ENCODE measurements at regions not wholly inside any gene's neighbourhood (a gene's known extent, or its start where the extent isn't known, plus 50 kb on each side); places are given as distances from the start of the nearest gene placed in this dataset.

DNA sequence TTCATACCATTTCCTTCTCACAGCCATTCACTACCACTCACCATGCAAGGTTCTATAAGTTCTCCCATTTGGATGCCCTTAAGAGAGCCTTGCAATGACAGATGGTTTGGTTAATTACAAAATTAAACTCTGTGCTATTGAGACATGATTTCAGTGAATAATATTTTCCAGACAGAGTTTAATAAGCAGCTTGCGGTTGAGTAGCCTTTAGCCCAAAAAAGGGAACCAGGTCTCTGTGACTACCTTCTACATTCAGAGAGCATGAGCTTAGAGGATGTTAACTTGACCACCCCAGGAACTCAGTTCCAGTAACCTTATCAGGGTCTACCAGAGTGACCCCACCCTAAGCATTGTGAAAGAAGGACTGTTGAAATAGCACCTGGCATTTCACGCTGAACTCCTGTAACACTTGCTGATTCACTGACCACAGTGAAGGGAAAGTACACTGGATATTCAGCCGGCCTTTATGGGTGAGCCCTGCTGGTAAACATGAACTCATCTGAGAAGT is 1173.1 kb upstream of the ZEB2 start:
- TF ChIP-seq, protein P1, sequence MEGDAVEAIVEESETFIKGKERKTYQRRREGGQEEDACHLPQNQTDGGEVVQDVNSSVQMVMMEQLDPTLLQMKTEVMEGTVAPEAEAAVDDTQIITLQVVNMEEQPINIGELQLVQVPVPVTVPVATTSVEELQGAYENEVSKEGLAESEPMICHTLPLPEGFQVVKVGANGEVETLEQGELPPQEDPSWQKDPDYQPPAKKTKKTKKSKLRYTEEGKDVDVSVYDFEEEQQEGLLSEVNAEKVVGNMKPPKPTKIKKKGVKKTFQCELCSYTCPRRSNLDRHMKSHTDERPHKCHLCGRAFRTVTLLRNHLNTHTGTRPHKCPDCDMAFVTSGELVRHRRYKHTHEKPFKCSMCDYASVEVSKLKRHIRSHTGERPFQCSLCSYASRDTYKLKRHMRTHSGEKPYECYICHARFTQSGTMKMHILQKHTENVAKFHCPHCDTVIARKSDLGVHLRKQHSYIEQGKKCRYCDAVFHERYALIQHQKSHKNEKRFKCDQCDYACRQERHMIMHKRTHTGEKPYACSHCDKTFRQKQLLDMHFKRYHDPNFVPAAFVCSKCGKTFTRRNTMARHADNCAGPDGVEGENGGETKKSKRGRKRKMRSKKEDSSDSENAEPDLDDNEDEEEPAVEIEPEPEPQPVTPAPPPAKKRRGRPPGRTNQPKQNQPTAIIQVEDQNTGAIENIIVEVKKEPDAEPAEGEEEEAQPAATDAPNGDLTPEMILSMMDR (conservative IDR thresholded peaks at IDR 0.05 in 1 of 2, IDR thresholded peaks at IDR 0.05 in 1 of 2; ENCODE audit: low read depth in 1 of 2, low read length in 2 of 2): no peak
- no peak for TF ChIP-seq EZH2 (IDR thresholded peaks at IDR 0.05; ENCODE audit: low read length, missing control alignments)

All from fibroblast of lung (primary cell).